NOMO-1 (cell line): ENCODE measurements at regions not wholly inside any gene's neighbourhood (a gene's known extent, or its start where the extent isn't known, plus 50 kb on each side); places are given as distances from the start of the nearest gene placed in this dataset.
"Not testable (repeated sequence)": the region's sequence is repeated elsewhere in the genome, so short reads cannot be mapped to it uniquely, and the experiment has no call there.

ENCODE experiments used
- DNase-seq, 2 experiments: peaks; one replicate each; lab custom pipeline; 2025; ENCODE audit not compliant: unreplicated experiment in 2 of 2; lab: John Stamatoyannopoulos, UW

- no peak for DNase-seq
Measured at GRCh38 chr6:99668036-99668705, 61.5 kb downstream of the PRDM13 start.

GRCh38 chr6:99689916-99690685, 83.5 kb downstream of the PRDM13 start:
- no peak for DNase-seq

GRCh38 chr6:99702287-99702686, 95.7 kb downstream of the PRDM13 start:
- DNase-seq = not testable (repeated sequence)

GRCh38 chr6:99709062-99709461, 102.4 kb downstream of the PRDM13 start:
- no peak for DNase-seq

- DNase-seq = no peak
Measured at GRCh38 chr6:99711302-99711701, 104.7 kb downstream of the PRDM13 start.

- DNase-seq = no peak
Measured at GRCh38 chr6:99711925-99712324, 105.3 kb downstream of the PRDM13 start.

GRCh38 chr6:99712519-99712918, 105.9 kb downstream of the PRDM13 start:
- DNase-seq = no peak

- not testable (repeated sequence) for DNase-seq
Measured at GRCh38 chr6:99722043-99722442, 115.4 kb downstream of the PRDM13 start.

- not testable (repeated sequence) for DNase-seq
Measured at GRCh38 chr6:99730237-99730636, 123.6 kb downstream of the PRDM13 start.

- DNase-seq = no peak
Measured at GRCh38 chr6:99736302-99736701, 129.7 kb downstream of the PRDM13 start.

- no peak for DNase-seq
Measured at GRCh38 chr6:99739526-99739925, 132.9 kb downstream of the PRDM13 start.

- no peak for DNase-seq
Measured at GRCh38 chr6:99741092-99741491, 134.5 kb downstream of the PRDM13 start.

- no peak for DNase-seq
Measured at GRCh38 chr6:99743647-99744046, 137.0 kb downstream of the PRDM13 start.

GRCh38 chr6:99745651-99746050, 139.0 kb downstream of the PRDM13 start:
- no peak for DNase-seq

- DNase-seq = peak; percentile 46 to 65
Measured at GRCh38 chr6:99746261-99746895, 139.7 kb downstream of the PRDM13 start.

- DNase-seq = no peak
Measured at GRCh38 chr6:99761711-99762110, 155.1 kb downstream of the PRDM13 start.

- DNase-seq = no peak
Measured at GRCh38 chr6:99768166-99768565, 161.5 kb downstream of the PRDM13 start.

GRCh38 chr6:99779631-99780555, 173.3 kb downstream of the PRDM13 start:
- no peak for DNase-seq

- no peak for DNase-seq
Measured at GRCh38 chr6:99780556-99780885, 173.9 kb downstream of the PRDM13 start.

- DNase-seq = no peak
Measured at GRCh38 chr6:99789767-99790166, 183.1 kb downstream of the PRDM13 start.

GRCh38 chr6:99790679-99791078, 184.0 kb downstream of the PRDM13 start:
- no peak for DNase-seq
